IMR-90 (cell line): ENCODE measurements at regions not wholly inside any gene's neighbourhood (a gene's known extent, or its start where the extent isn't known, plus 50 kb on each side); places are given as distances from the start of the nearest gene placed in this dataset.

Experiments used
- ATAC-seq: fragments of 200-7000 bp; cut with Tn5 transposase; 2 replicates; pipeline ENCODE4 v1.9.1; 2020; ENCODE audit warnings: low read depth, mild to moderate bottlenecking, moderate library complexity
- BruUV-seq: library from RNA; stranded (reverse); fragments of 400-500 nt; replicated peaks from 2 replicates; lab custom pipeline; 2021; lab: Mats Ljungman, UMichigan
- CTCF ChIA-PET: fragments of 300-600 bp; formaldehyde crosslinking; extraction: SDS; loops from one replicate; lab custom pipeline; 2021; ENCODE audit warnings: antibody characterized with exemption; lab: Yijun Ruan, JAX
- POLR2A ChIA-PET: fragments of 300-600 bp; sonication (Branson Sonifier 250); formaldehyde crosslinking; loops from one replicate; lab custom pipeline; 2022; ENCODE audit warnings: antibody characterized with exemption; ENCODE audit not compliant: unreplicated experiment; lab: Charles Lee
- DNase-seq: peaks from one replicate; pipeline ENCODE4 v3.0.0; 2013
- H2AFZ ChIP-seq: replicated peaks from 2 replicates; pipeline ENCODE3; 2013; ENCODE audit warnings: low read length, mild to moderate bottlenecking; ENCODE audit not compliant: poor library complexity
- H2AK5ac ChIP-seq: 2 replicates; pipeline ENCODE4 v1.6.1; 2013; ENCODE audit warnings: low read depth, low read length, inconsistent platforms
- H2AK9ac ChIP-seq: replicated peaks from 2 replicates; pipeline ENCODE3; 2013; ENCODE audit warnings: mild to moderate bottlenecking, low read depth, low read length, moderate library complexity; ENCODE audit not compliant: poor library complexity
- H2BK120ac ChIP-seq: 2 replicates; pipeline ENCODE4 v1.6.1; 2013; ENCODE audit warnings: low read depth, low read length, inconsistent platforms
- H2BK15ac ChIP-seq: 3 replicates; pipeline ENCODE4 v1.6.1; 2013; ENCODE audit warnings: low read depth, low read length, inconsistent platforms
- H2BK20ac ChIP-seq: 2 replicates; pipeline ENCODE4 v1.6.1; 2013; ENCODE audit warnings: low read depth, mild to moderate bottlenecking, inconsistent platforms, low read length, moderate library complexity
- H2BK5ac ChIP-seq: 2 replicates; pipeline ENCODE4 v1.6.1; 2013; ENCODE audit warnings: mild to moderate bottlenecking, low read depth, low read length, inconsistent platforms; ENCODE audit not compliant: poor library complexity, severe bottlenecking
- H3K14ac ChIP-seq: replicated peaks from 2 replicates; pipeline ENCODE4 v1.6.1; 2013; ENCODE audit warnings: low read depth, low read length, inconsistent platforms
- H3K18ac ChIP-seq: 2 replicates; pipeline ENCODE4 v1.6.1; 2013; ENCODE audit warnings: low read depth, low read length, control low read depth
- H3K23ac ChIP-seq: 2 replicates; pipeline ENCODE4 v1.6.1; 2013; ENCODE audit warnings: low read depth, low read length, inconsistent platforms
- H3K27ac ChIP-seq: 2 replicates; pipeline ENCODE4 v1.5.1; 2013; ENCODE audit warnings: mild to moderate bottlenecking, control low read depth, low read length; ENCODE audit not compliant: insufficient read depth
- H3K27me3 ChIP-seq: 2 replicates; pipeline ENCODE4 v1.6.1; 2013; ENCODE audit warnings: low read length; ENCODE audit not compliant: control insufficient read depth, insufficient read depth
- H3K36me3 ChIP-seq: 2 replicates; pipeline ENCODE4 v1.6.1; 2013; ENCODE audit warnings: low read length, mixed read lengths; ENCODE audit not compliant: control insufficient read depth, insufficient read depth
- H3K4ac ChIP-seq: 2 replicates; pipeline ENCODE4 v1.6.1; 2013; ENCODE audit warnings: low read depth, low read length, inconsistent platforms
- H3K4me1 ChIP-seq: 2 replicates; pipeline ENCODE4 v1.6.1; 2013; ENCODE audit warnings: low read length, mixed read lengths; ENCODE audit not compliant: control insufficient read depth, insufficient read depth
- H3K4me2 ChIP-seq: 2 replicates; pipeline ENCODE4 v1.6.1; 2013; ENCODE audit warnings: low read depth, mild to moderate bottlenecking, control low read depth, low read length, moderate library complexity
- H3K4me3 ChIP-seq: 2 replicates; pipeline ENCODE4 v1.5.1; 2013; ENCODE audit warnings: low read depth, mild to moderate bottlenecking, control low read depth, low read length, moderate library complexity; ENCODE audit not compliant: insufficient read depth
- H3K56ac ChIP-seq: 2 replicates; pipeline ENCODE4 v1.6.1; 2013; ENCODE audit warnings: low read length, inconsistent platforms; ENCODE audit not compliant: insufficient read depth; ENCODE audit errors: extremely low read depth
- H3K79me1 ChIP-seq, 2 experiments: 2 replicates each; pipeline ENCODE4 v1.6.1; 2013; ENCODE audit warnings: low read length in 2 of 2, inconsistent platforms in 1 of 2, low read depth in 1 of 2
- H3K9ac ChIP-seq: 2 replicates; pipeline ENCODE4 v1.6.1; 2013; ENCODE audit warnings: low read depth, low read length, control low read depth
- H3K9me1 ChIP-seq: 2 replicates; pipeline ENCODE4 v1.6.1; 2013; ENCODE audit warnings: low read length, inconsistent platforms; ENCODE audit not compliant: insufficient read depth
- H3K9me3 ChIP-seq: 2 replicates; pipeline ENCODE4 v1.6.1; 2013; ENCODE audit warnings: low read length; ENCODE audit not compliant: control insufficient read depth, insufficient read depth
- H4K20me1 ChIP-seq: 2 replicates; pipeline ENCODE4 v1.6.1; 2013; ENCODE audit warnings: low read length, inconsistent platforms; ENCODE audit not compliant: insufficient read depth
- H4K5ac ChIP-seq: 2 replicates; pipeline ENCODE4 v1.6.1; 2013; ENCODE audit warnings: mild to moderate bottlenecking, low read depth, low read length, control low read depth
- H4K8ac ChIP-seq, 2 experiments: 2 replicates each; pipeline ENCODE4 v1.6.1; 2013; ENCODE audit warnings: low read depth in 2 of 2, low read length in 2 of 2, control low read depth in 1 of 2, inconsistent platforms in 1 of 2
- H4K91ac ChIP-seq: 2 replicates; pipeline ENCODE4 v1.6.1; 2013; ENCODE audit warnings: low read depth, low read length, inconsistent platforms; ENCODE audit not compliant: insufficient read depth
- BHLHE40 ChIP-seq: fragments of 150-350 bp; IDR thresholded peaks from 2 replicates; pipeline ENCODE4 v1.6.1; 2016; ENCODE audit warnings: mild to moderate bottlenecking, low read depth, low read length
- CEBPB ChIP-seq: IDR thresholded peaks from 2 replicates; pipeline ENCODE4 v1.6.1; 2012; ENCODE audit warnings: low read depth, low read length, improper control_type of control experiment
- CHD1 ChIP-seq: IDR thresholded peaks from 2 replicates; pipeline ENCODE4 v1.6.1; 2012; ENCODE audit warnings: low read depth, low read length, improper control_type of control experiment
- CTCF ChIP-seq: conservative IDR thresholded peaks from 2 replicates; pipeline ENCODE4 v1.5.1; 2012; ENCODE audit warnings: mild to moderate bottlenecking, low read depth, low read length, improper control_type of control experiment
- ELK1 ChIP-seq: fragments of 150-350 bp; IDR thresholded peaks from 2 replicates; pipeline ENCODE4 v1.6.1; 2016; ENCODE audit warnings: low read depth, mild to moderate bottlenecking, low read length, moderate library complexity, borderline replicate concordance
- FOS ChIP-seq: fragments of 150-350 bp; IDR thresholded peaks from 2 replicates; pipeline ENCODE4 v1.6.1; 2016; ENCODE audit warnings: low read depth, low read length
- MAFK ChIP-seq: IDR thresholded peaks from 2 replicates; pipeline ENCODE4 v1.6.1; 2012; ENCODE audit warnings: low read depth, low read length, improper control_type of control experiment
- MAZ ChIP-seq: IDR thresholded peaks from 2 replicates; pipeline ENCODE4 v1.6.1; 2012; ENCODE audit warnings: low read depth, mild to moderate bottlenecking, low read length, improper control_type of control experiment, moderate library complexity, borderline replicate concordance
- MXI1 ChIP-seq: IDR thresholded peaks from 2 replicates; pipeline ENCODE4 v1.6.1; 2012; ENCODE audit warnings: low read depth, mild to moderate bottlenecking, low read length, moderate library complexity, borderline replicate concordance
- NFE2L2 ChIP-seq: fragments of 150-350 bp; IDR thresholded peaks from 2 replicates; pipeline ENCODE4 v1.6.1; 2016; ENCODE audit warnings: low read depth, mild to moderate bottlenecking, low read length
- POLR2A ChIP-seq: IDR thresholded peaks from 2 replicates; pipeline ENCODE4 v1.6.1; 2012; ENCODE audit warnings: mild to moderate bottlenecking, low read depth, low read length
- RAD21 ChIP-seq: IDR thresholded peaks from 2 replicates; pipeline ENCODE4 v1.6.1; 2012; ENCODE audit warnings: low read length, improper control_type of control experiment
- RCOR1 ChIP-seq: IDR thresholded peaks from 2 replicates; pipeline ENCODE4 v1.6.1; 2012; ENCODE audit warnings: mild to moderate bottlenecking, low read length, improper control_type of control experiment; ENCODE audit not compliant: insufficient replicate concordance
- RFX5 ChIP-seq: IDR thresholded peaks from 2 replicates; pipeline ENCODE4 v1.8.0; 2012; ENCODE audit warnings: low read depth, mild to moderate bottlenecking, low read length, moderate library complexity
- SMC3 ChIP-seq: fragments of 150-350 bp; IDR thresholded peaks from 2 replicates; pipeline ENCODE4 v1.6.1; 2016; ENCODE audit warnings: low read depth, mild to moderate bottlenecking, antibody characterized with exemption, low read length, moderate library complexity
- USF2 ChIP-seq: fragments of 150-350 bp; IDR thresholded peaks from 2 replicates; pipeline ENCODE4 v1.6.1; 2017; ENCODE audit warnings: mild to moderate bottlenecking, antibody characterized with exemption, low read length, low read depth
- WGBS, 2 experiments: methylation state at CpG; one replicate each; pipeline versions ENCODE4 v1.1.5 to v1.1.7; 2013; ENCODE audit warnings: missing lambda C conversion rate in 2 of 2; ENCODE audit not compliant: insufficient read length in 1 of 2; ENCODE audit errors: extremely low coverage in 2 of 2; 5-methylcytosine and 5-hydroxymethylcytosine counted together
- dilution Hi-C: fragments of 300-500 bp; cut with HindIII; formaldehyde crosslinking; loops from one replicate; pipeline ENCODE4 v1.14.3; 2018; ENCODE audit warnings: low sequenced_read_pairs; ENCODE audit not compliant: unreplicated experiment
- in situ Hi-C: fragments of 300-500 bp; cut with MboI; formaldehyde crosslinking; loops from 3 replicates; pipeline ENCODE4 v1.14.3; 2019; ENCODE audit warnings: low sequenced_read_pairs, inconsistent platforms, mixed read lengths
- intact Hi-C: fragments of 100-400 bp; cut with micrococcal nuclease; formaldehyde crosslinking; loops from 2 replicates; pipeline ENCODE4 v1.10.0; 2022

GRCh38 chr2:60354713-60355112 lies 198.7 kb downstream of the BCL11A start:
- no peak overlapping the region for H3K4me3 ChIP-seq
- dilution Hi-C loops (no loop called here), intact Hi-C loops (no loop called here), in situ Hi-C loops (no loop called here)
- no peak for ATAC-seq
- H3K18ac ChIP-seq = no peak overlapping the region
- no TSS peak for BruUV-seq
- no CpG with 5 or more reads among the region's 1 CpG for WGBS, 2 experiments
- H2BK5ac ChIP-seq = no peak overlapping the region
- H3K14ac ChIP-seq = no peak overlapping the region
- no peak overlapping the region for H2AFZ ChIP-seq
- H3K9me1 ChIP-seq = no peaks in the 10 kb centered on the region
- H3K27me3 ChIP-seq = no peaks in the 10 kb centered on the region
- H3K27ac ChIP-seq = no peak overlapping the region
- no peak overlapping the region for H3K9ac ChIP-seq
- no peak overlapping the region for H4K91ac ChIP-seq
- H2BK15ac ChIP-seq = no peak overlapping the region
- no peak overlapping the region for H2AK5ac ChIP-seq
- no peaks in the 10 kb centered on the region for H3K36me3 ChIP-seq
- no peak overlapping the region for H2BK20ac ChIP-seq
- DNase-seq = no peak
- H3K4me2 ChIP-seq = no peak overlapping the region
- ChIA-PET POLR2A (no interaction called here), CTCF (interaction anchor here (1.4 kb wide), 1 partner anchor 9 kb away, joined by 3 read pairs; no protein-coding TSS in a partner anchor)
- no peak overlapping the region for H2AK9ac ChIP-seq
- H3K56ac ChIP-seq = no peak overlapping the region
- no peak overlapping the region for H4K5ac ChIP-seq
- no peaks in the 10 kb centered on the region for H3K9me3 ChIP-seq
- no peak overlapping the region for H3K4ac ChIP-seq
- no peak overlapping the region for H2BK120ac ChIP-seq
- no peaks in the 10 kb centered on the region for H3K4me1 ChIP-seq
- H4K8ac ChIP-seq = no peak overlapping the region
- no peaks in the 10 kb centered on the region for H3K79me1 ChIP-seq
- TF ChIP-seq MAZ (no peak), FOS (no peak), ELK1 (no peak), USF2 (no peak), RCOR1 (no peak), NFE2L2 (no peak), BHLHE40 (no peak), RFX5 (no peak), POLR2A (no peak), CHD1 (no peak), CEBPB (no peak), MAFK (no peak), SMC3 (no peak), MXI1 (no peak), RAD21 (no peak), CTCF (no peak)
- H3K23ac ChIP-seq = no peak overlapping the region
- H4K20me1 ChIP-seq = no peaks in the 10 kb centered on the region
